ES-I3 (cell line): ENCODE measurements at regions not wholly inside any gene's neighbourhood (a gene's known extent, or its start where the extent isn't known, plus 50 kb on each side); places are given as distances from the start of the nearest gene placed in this dataset.

Experiments used
- H3K36me3 ChIP-seq: 2 replicates; pipeline ENCODE4 v1.6.1; 2013; ENCODE audit warnings: mild to moderate bottlenecking, low read length, control low read depth, moderate library complexity; ENCODE audit not compliant: insufficient read depth
- H3K4me1 ChIP-seq: 2 replicates; pipeline ENCODE4 v1.6.1; 2013; ENCODE audit warnings: mild to moderate bottlenecking, control low read depth, low read length; ENCODE audit not compliant: insufficient read depth
- H3K9ac ChIP-seq: 2 replicates; pipeline ENCODE4 v1.6.1; 2013; ENCODE audit warnings: low read depth, mild to moderate bottlenecking, low read length, moderate library complexity
- H3K9me3 ChIP-seq: 2 replicates; pipeline ENCODE4 v1.6.1; 2013; ENCODE audit warnings: mild to moderate bottlenecking, low read length, moderate library complexity; ENCODE audit not compliant: control insufficient read depth, insufficient read depth

DNA sequence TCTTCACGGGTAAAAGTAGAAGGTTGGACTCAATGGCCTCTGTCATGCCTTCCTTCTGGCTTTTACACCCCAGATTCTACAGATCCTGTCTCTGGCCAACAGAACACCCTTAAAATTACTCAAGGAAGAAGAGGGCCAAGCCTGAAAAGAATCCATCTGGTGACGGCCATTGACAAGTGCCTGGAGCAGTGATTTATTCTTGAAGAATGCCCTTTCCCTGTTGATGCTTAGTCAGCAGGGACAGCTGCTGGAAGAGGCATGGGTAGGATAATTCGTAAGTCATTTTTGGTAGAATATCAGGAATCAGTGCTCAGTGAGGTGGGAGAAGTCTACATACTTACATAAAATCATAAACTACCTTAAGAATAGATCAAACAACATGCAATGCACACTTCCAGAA lies 397.9 kb downstream of the SAMD5 start:
- Histone ChIP-seq H3K4me1 (no peaks in the 10 kb centered on the region), H3K9me3 (no peaks in the 10 kb centered on the region), H3K36me3 (no peaks in the 10 kb centered on the region), H3K9ac (no peak overlapping the region)

DNA sequence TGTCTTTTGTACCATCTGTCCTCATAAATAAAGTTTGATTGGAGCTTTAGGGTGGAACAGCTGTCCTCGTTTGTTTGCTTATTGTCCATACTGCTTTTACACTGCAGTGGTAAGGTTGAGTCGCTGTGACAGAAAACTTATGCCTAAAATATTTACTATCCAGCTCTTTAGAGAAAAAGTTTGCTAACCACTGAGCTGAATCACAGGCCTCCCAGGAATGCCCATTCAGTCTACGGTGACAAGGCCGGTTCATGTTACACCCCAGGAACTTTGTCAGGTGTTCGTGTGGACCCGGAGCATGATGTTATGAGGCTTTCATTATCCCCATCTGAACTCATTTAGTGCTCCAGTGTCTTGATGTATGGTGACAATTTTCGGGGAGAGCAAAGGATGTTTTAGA lies 401.1 kb downstream of the SAMD5 start:
- Histone ChIP-seq H3K9me3 (no peaks in the 10 kb centered on the region), H3K4me1 (no peaks in the 10 kb centered on the region), H3K9ac (no peak overlapping the region), H3K36me3 (no peaks in the 10 kb centered on the region)

DNA sequence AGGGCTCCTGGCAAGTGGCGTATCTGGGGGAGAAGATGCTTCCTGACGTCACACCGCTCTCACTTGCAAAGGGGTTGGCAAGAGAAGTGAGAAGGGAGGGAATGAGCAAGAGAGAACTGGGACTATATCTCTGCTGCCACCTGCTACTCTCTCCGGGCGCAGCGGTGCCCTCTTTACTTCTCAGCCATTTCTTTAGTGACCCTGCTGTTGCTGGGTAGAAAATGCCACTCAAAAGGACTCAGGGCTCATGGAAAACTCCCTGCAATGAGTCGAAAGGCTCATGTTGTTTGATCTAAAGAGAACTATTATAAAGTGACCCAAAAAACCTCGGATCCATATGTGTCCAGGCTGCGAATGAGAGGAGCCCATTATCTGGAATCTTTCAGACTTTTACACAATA lies 401.8 kb downstream of the SAMD5 start:
- no peaks in the 10 kb centered on the region for H3K9me3 ChIP-seq
- H3K4me1 ChIP-seq, result no peaks in the 10 kb centered on the region
- no peaks in the 10 kb centered on the region for H3K36me3 ChIP-seq
- H3K9ac ChIP-seq, result no peak overlapping the region

DNA sequence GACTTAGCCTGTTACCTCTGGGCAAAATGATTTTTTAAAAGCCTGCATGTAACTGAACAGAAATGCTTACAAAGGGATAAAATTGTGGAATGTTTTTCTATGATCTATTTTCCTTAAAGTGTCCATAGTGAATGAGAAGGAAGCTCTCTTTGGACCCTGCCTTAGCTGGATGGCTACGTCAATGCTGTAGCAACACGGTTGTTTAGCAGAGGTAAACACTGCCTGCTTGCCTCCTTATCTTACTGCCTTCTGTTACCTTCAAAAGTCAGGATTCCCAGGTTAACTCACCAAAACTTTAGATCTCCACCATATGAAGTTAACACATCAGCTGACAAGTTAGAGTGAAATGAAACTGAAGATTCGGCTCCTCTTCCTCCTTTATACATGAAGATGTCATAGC lies 402.6 kb downstream of the SAMD5 start:
- Histone ChIP-seq H3K9ac (no peak overlapping the region), H3K9me3 (no peaks in the 10 kb centered on the region), H3K36me3 (no peaks in the 10 kb centered on the region), H3K4me1 (no peaks in the 10 kb centered on the region)

DNA sequence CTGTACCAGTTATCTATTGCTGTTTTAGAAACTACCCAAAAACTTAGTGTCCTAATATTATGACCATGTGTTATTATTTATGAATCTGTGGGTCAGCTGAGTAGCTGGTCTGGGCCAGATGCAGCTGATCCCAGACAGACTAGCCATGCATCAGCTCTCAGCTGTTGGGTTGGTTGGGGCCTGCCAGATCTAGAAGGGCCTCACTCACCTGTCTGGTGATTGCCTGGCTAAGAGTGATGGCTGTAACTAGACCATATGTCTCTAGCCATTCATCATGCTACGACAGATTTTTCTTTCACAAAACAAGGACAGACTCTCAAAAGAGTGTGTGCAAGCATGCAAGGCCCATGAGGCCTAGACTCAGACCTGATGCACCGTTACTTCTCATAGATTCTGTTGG lies 403.2 kb downstream of the SAMD5 start:
- no peaks in the 10 kb centered on the region for H3K36me3 ChIP-seq
- no peak overlapping the region for H3K9ac ChIP-seq
- H3K9me3 ChIP-seq, result no peaks in the 10 kb centered on the region
- H3K4me1 ChIP-seq, result no peaks in the 10 kb centered on the region

DNA sequence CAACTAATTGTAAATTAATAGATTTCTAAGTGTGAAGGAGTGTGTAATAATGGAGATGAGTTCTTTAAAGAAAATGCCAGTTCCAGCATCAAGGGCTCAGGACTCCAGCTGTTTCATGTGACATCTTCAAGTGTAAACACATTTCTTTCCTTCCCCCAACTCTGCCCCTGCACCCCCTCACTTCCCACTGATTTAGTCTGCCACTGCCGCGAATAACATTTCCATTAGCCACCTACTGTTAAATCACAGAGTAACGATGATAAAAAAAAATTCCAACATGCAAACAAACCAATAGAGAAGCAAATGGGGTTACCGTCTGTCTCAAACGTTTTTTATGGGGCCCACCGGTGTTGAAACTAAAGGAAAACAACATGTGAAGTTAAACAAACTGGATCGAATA lies 414.3 kb downstream of the SAMD5 start:
- no peaks in the 10 kb centered on the region for H3K36me3 ChIP-seq
- no peak overlapping the region for H3K9ac ChIP-seq
- no peaks in the 10 kb centered on the region for H3K4me1 ChIP-seq
- H3K9me3 ChIP-seq, result peaks cover 3% of the 10 kb centered on the region; the same call in 1 of the 2 replicates

DNA sequence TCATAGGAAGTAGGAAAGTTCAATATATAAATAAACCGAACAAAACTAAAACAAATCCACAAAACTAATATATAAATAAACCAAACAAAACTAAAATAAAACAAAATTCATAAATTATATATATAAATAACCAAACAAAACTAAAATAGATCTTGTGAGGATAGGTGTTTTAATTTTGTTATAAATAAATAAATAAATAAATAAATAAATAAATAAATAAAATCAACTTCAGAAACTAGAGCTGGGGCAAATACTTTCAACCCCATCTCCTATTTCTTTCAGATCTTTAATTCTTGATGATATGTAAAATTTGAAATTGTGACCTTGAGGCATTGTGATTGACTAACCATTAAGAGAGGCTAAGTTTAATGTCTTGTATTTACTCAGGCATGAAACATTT lies 416.1 kb downstream of the SAMD5 start:
- Histone ChIP-seq H3K36me3 (no peaks in the 10 kb centered on the region), H3K9me3 (peaks cover 3% of the 10 kb centered on the region; the same call in 1 of the 2 replicates), H3K4me1 (no peaks in the 10 kb centered on the region), H3K9ac (no peak overlapping the region)

DNA sequence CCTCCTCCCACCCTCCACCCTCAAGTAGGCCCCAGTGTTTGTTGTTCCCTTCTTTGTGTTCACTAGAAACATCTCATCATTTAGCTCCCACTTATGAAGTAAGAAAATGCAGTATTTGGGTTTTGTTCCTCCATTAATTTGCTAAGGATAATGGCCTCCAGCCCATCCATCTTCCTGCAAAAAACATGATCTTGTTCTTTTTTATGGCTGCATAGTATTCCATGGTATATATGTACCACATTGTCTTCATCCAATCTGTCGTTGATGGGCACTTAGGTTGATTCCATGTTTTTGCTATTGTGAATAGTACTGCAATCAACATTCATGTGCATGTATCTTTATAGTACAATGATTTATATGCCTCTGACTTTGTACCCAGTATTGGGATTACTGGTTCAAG lies 416.8 kb upstream of the SASH1 start:
- H3K9ac ChIP-seq, result no peak overlapping the region
- peaks cover 3% of the 10 kb centered on the region; the same call in 1 of the 2 replicates for H3K9me3 ChIP-seq
- H3K4me1 ChIP-seq, result no peaks in the 10 kb centered on the region
- no peaks in the 10 kb centered on the region for H3K36me3 ChIP-seq

DNA sequence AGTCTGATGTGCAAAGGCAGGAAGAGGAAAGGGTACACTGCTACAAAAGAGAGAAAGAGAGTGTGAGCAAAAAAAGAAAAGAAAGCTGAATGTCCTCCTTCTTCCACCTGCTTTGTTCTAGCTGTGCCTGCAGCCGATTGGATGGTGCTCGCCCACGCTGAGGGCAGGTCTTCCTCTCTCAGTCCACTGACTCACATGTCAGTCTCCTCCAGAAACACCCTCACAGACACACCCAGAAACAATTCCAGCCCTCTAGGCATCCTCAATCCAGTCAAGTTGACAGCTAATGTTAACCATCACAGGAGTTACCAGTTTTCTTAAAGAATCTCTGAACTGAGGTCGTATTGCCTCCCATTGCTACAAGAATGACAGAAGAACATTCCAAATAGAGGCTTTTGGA lies 411.9 kb upstream of the SASH1 start:
- Histone ChIP-seq H3K4me1 (no peaks in the 10 kb centered on the region), H3K36me3 (no peaks in the 10 kb centered on the region), H3K9ac (no peak overlapping the region), H3K9me3 (peaks cover 1% of the 10 kb centered on the region; the same call in 1 of the 2 replicates)

DNA sequence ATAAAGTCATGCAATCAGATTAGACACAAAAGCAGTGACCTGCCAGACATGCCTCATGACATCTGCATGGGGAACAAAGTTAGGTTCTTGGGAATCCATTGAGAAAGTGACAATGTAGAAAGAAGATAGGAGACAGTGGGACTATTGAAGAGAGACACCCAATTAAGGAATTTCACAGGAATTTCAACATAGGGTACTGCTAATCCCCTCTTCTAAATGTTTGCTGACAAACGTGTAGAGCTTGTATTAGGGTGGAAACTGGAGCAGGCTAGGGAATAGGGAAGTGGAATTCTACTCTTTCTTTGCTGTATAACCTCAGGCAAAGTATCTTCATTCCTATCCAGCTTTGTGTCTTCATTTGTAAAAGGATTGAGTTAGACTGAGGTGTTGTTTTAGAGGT lies 409.4 kb upstream of the SASH1 start:
- H3K36me3 ChIP-seq, result no peaks in the 10 kb centered on the region
- no peaks in the 10 kb centered on the region for H3K4me1 ChIP-seq
- no peak overlapping the region for H3K9ac ChIP-seq
- H3K9me3 ChIP-seq, result no peaks in the 10 kb centered on the region

DNA sequence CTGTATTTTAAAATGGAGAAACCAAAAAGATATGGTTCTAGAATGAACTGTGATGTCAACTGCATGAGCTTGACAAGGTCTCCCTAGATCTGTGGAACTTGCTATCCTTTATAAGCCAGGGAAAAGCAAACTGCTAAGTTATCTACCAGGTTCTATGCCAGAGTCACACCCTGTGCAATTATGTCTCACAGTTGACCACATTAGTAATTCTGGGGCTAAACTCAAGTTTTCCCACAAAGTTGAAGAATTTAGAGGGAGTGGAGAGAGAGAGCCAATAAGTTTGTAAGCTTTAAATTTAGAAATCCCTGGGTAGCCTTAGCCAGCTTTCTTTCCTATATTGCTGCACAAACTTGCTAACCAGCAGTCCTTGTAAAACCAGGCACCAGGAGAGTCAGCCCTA lies 407.0 kb upstream of the SASH1 start:
- Histone ChIP-seq H3K9me3 (no peaks in the 10 kb centered on the region), H3K4me1 (no peaks in the 10 kb centered on the region), H3K9ac (no peak overlapping the region), H3K36me3 (no peaks in the 10 kb centered on the region)

DNA sequence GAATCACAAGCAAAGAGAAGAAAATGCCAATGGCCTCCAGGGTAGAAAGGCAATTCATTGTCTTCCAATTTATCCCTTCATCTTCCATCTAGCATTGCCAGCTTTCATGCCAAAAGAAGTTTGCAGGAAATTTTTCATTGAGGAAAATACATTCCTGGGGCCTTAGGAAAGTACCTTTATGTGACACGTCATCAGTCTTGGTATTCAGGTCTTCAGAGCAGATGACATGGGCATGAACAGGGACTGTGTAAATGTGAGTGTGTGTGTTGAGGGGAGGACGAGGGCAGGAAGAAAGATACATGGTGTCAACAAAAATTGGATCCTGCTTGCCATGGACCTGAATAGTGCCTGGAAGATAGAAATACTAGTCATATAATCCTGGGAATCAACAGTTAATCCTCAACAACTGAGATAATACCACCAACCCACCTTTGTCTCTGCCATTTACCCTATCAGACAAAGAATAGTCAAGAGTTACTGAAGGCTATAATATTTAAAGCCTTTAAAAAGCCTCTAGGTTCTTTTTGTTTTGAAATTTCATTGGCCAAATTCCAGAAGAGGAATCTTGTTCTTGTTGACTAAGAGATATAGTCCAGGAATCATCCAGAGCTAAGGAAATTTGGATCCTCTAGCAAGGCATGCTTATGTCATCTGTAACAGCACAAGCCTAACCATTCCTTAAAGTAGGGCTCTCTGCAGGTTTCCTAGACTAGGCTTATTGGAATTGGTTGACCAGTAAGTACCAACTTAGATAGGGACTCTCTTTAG lies 405.8 kb upstream of the SASH1 start:
- Histone ChIP-seq H3K4me1 (peaks cover 5% of the 10 kb centered on the region; the same call in 1 of the 2 replicates), H3K36me3 (no peaks in the 10 kb centered on the region), H3K9ac (no peak overlapping the region), H3K9me3 (no peaks in the 10 kb centered on the region)

DNA sequence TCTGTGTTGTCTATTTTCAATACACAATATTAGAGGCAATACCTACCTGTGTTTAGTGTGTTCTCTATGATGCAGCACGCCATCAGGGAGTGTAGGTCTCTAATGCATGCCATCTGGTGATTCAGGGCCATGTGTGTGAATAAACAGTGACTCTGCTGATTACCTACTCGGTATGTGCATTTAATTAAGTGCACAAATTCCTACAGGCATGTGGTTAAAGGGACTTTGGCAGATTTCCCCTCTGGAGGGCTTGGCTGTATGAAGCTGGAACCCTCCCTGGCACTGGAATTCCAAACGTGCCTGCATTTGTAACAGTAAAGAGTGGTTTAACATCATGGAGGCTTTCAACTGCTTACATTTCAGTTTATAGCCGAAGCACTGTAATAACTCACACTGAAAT lies 401.5 kb upstream of the SASH1 start:
- peaks cover 5% of the 10 kb centered on the region; the same call in 1 of the 2 replicates for H3K4me1 ChIP-seq
- no peaks in the 10 kb centered on the region for H3K36me3 ChIP-seq
- H3K9ac ChIP-seq, result no peak overlapping the region
- no peaks in the 10 kb centered on the region; the same call in 1 of the 2 replicates for H3K9me3 ChIP-seq

DNA sequence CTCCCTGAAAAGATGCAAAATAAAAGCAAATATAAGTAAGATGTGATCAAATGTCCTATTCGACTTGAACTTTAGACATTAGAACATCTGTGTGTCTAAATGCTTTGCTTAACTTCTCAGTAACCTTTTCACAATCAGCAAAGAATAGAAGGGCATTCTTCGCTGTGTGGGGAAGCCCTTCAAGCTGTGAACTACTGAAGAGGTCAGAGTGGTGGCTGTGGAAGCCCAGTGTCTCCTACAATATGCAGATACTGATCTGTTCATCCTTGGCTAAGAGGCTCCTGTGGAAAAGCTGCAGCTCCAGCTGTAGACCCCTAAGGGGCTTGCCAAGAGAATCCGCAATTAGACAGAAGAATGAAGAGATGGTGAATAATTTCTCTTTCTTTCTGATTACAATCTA lies 400.3 kb upstream of the SASH1 start:
- Histone ChIP-seq H3K36me3 (no peaks in the 10 kb centered on the region), H3K4me1 (peaks cover 5% of the 10 kb centered on the region; the same call in 1 of the 2 replicates), H3K9ac (no peak overlapping the region), H3K9me3 (no peaks in the 10 kb centered on the region; the same call in 1 of the 2 replicates)

DNA sequence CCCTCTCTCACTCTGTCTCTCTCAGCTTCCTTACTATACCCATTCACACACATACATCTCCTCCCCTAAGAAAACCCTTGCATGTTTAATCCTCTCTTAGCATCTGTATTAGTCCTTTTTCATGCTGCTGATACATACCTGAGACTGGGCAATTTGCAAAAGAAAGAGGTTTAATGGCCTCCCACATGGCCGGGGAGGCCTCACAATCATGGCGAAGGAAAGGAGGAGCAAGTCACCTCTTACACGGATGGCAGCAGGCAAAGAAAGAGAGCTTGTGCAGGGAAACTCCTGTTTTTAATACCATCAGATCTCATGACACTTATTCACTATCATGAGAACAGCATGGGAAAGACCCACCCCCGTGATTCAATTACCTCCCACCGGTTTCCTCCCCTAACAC lies 398.5 kb upstream of the SASH1 start:
- H3K36me3 ChIP-seq, result no peaks in the 10 kb centered on the region
- no peak overlapping the region for H3K9ac ChIP-seq
- peaks cover 5% of the 10 kb centered on the region; the same call in 1 of the 2 replicates for H3K4me1 ChIP-seq
- no peaks in the 10 kb centered on the region; the same call in 1 of the 2 replicates for H3K9me3 ChIP-seq
